A673 (cell line): ENCODE measurements at regions not wholly inside any gene's neighbourhood (a gene's known extent, or its start where the extent isn't known, plus 50 kb on each side); places are given as distances from the start of the nearest gene placed in this dataset.

Experiments used
- CTCF ChIP-seq: fragments of 300-800, 200-600 bp; sonication (generic); conservative IDR thresholded peaks from 2 replicates; pipeline ENCODE4 v1.5.1; 2017; ENCODE audit warnings: low read depth, mild to moderate bottlenecking, antibody characterized with exemption, low read length, moderate library complexity, mixed read lengths
- EZH2 ChIP-seq: fragments of 200-600 bp; sonication (generic); IDR thresholded peaks from 2 replicates; pipeline ENCODE4 v1.6.1; 2017; ENCODE audit warnings: borderline replicate concordance, low read depth, mild to moderate bottlenecking, mixed read lengths, antibody characterized with exemption, low read length; ENCODE audit not compliant: poor library complexity, severe bottlenecking

DNA sequence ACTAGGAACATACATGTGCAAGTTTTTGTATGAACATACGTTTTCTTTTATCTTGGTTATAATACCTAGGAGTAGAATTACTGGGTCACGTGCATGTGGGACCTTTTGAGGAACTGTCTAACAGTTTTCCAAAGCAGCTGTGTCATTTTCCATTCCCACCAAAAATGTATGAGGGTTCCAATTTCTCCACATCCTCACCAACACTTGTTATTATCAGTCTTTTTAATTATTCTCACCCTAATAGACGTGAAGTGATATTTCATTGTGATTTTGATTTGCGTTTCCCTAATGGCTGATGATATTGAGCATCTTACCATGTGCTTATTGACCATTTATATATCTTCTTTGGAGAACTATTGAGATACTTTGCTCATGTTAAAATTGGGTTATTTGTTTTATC, 162.1 kb downstream of the CHST1 start:
- no peak for TF ChIP-seq CTCF
- TF ChIP-seq EZH2: no peak
